NCI-H2107 treated with DMSO at 0.1 percent for 48 hours (cell line): ENCODE measurements at regions not wholly inside any gene's neighbourhood (a gene's known extent, or its start where the extent isn't known, plus 50 kb on each side); places are given as distances from the start of the nearest gene placed in this dataset.

ENCODE experiments used
- DNase-seq: peaks from one replicate; lab custom pipeline; 2025; ENCODE audit not compliant: unreplicated experiment; lab: John Stamatoyannopoulos, UW

GRCh38 chr4:30429813-30430761 is 290.1 kb upstream of the PCDH7 start:
- DNase-seq = no peak

GRCh38 chr4:30434656-30435055 is 285.5 kb upstream of the PCDH7 start:
- no peak for DNase-seq

GRCh38 chr4:30436394-30436793 is 283.8 kb upstream of the PCDH7 start:
- DNase-seq = no peak

- DNase-seq = no peak
Observed at GRCh38 chr4:30437316-30437715, 282.9 kb upstream of the PCDH7 start.

GRCh38 chr4:30443289-30443688 is 276.9 kb upstream of the PCDH7 start:
- no peak for DNase-seq

GRCh38 chr4:30450474-30450873 is 269.7 kb upstream of the PCDH7 start:
- DNase-seq = no peak

- no peak for DNase-seq
Observed at GRCh38 chr4:30454504-30454903, 265.7 kb upstream of the PCDH7 start.

- no peak for DNase-seq
Observed at GRCh38 chr4:30456716-30457115, 263.5 kb upstream of the PCDH7 start.

- DNase-seq = no peak
Observed at GRCh38 chr4:30460818-30461217, 259.4 kb upstream of the PCDH7 start.

GRCh38 chr4:30461218-30461617 is 259.0 kb upstream of the PCDH7 start:
- DNase-seq = no peak

GRCh38 chr4:30462445-30463090 is 257.6 kb upstream of the PCDH7 start:
- no peak for DNase-seq

GRCh38 chr4:30471861-30472260 is 248.3 kb upstream of the PCDH7 start:
- no peak for DNase-seq

- DNase-seq = no peak
Observed at GRCh38 chr4:30473225-30473624, 246.9 kb upstream of the PCDH7 start.

GRCh38 chr4:30495251-30495650 is 224.9 kb upstream of the PCDH7 start:
- DNase-seq = no peak

GRCh38 chr4:30495651-30496310 is 224.4 kb upstream of the PCDH7 start:
- no peak for DNase-seq

- DNase-seq = no peak
Observed at GRCh38 chr4:30511751-30512150, 208.4 kb upstream of the PCDH7 start.

GRCh38 chr4:30518211-30518610 is 202.0 kb upstream of the PCDH7 start:
- DNase-seq = no peak

GRCh38 chr4:30525662-30526315 is 194.4 kb upstream of the PCDH7 start:
- no peak for DNase-seq

- no peak for DNase-seq
Observed at GRCh38 chr4:30535255-30535654, 184.9 kb upstream of the PCDH7 start.

- no peak for DNase-seq
Observed at GRCh38 chr4:30536231-30536630, 183.9 kb upstream of the PCDH7 start.

- no peak for DNase-seq
Observed at GRCh38 chr4:30537456-30537855, 182.7 kb upstream of the PCDH7 start.
